A673 (cell line): ENCODE measurements at regions not wholly inside any gene's neighbourhood (a gene's known extent, or its start where the extent isn't known, plus 50 kb on each side); places are given as distances from the start of the nearest gene placed in this dataset.

Source experiments
- BruUV-seq: library from RNA; stranded (reverse); fragments of 400-500 nt; replicated peaks from 2 replicates; lab custom pipeline; 2021; lab: Mats Ljungman, UMichigan
- CTCF ChIA-PET: fragments of 300-600 bp; sonication (Branson Sonifier 250); formaldehyde crosslinking; loops from one replicate; lab custom pipeline; 2022; ENCODE audit warnings: antibody characterized with exemption; lab: Charles Lee
- POLR2A ChIA-PET: fragments of 300-600 bp; sonication (Branson Sonifier 250); formaldehyde crosslinking; loops from one replicate; lab custom pipeline; 2022; ENCODE audit warnings: antibody characterized with exemption; ENCODE audit not compliant: low non-redundant PET; lab: Charles Lee
- DNase-seq: peaks from one replicate; pipeline ENCODE4 v3.0.0-alpha.2; 2015; ENCODE audit warnings: low spot score
- H3K27ac ChIP-seq: fragments of 200-600 bp; sonication (generic); 2 replicates; pipeline ENCODE4 v1.5.1; 2016; ENCODE audit warnings: mixed run types, low read depth, mild to moderate bottlenecking, mixed read lengths, antibody characterized with exemption, low read length; ENCODE audit not compliant: poor library complexity, severe bottlenecking
- H3K27me3 ChIP-seq: fragments of 200-600 bp; sonication (generic); replicated peaks from 2 replicates; pipeline ENCODE4 v1.6.1; 2017; ENCODE audit warnings: mixed run types, low read depth, mild to moderate bottlenecking, mixed read lengths, antibody characterized with exemption, low read length; ENCODE audit not compliant: insufficient read depth, poor library complexity
- H3K36me3 ChIP-seq: fragments of 200-600 bp; sonication (generic); 2 replicates; pipeline ENCODE4 v1.6.1; 2016; ENCODE audit warnings: mixed run types, mild to moderate bottlenecking, mixed read lengths, antibody characterized with exemption, low read length; ENCODE audit not compliant: insufficient read depth, poor library complexity, severe bottlenecking
- H3K4me1 ChIP-seq: fragments of 200-600 bp; sonication (generic); 2 replicates; pipeline ENCODE4 v1.6.1; 2017; ENCODE audit warnings: mixed run types, mild to moderate bottlenecking, mixed read lengths, antibody characterized with exemption, low read length; ENCODE audit not compliant: insufficient read depth, poor library complexity, severe bottlenecking
- H3K4me3 ChIP-seq: fragments of 200-600 bp; sonication (generic); 2 replicates; pipeline ENCODE4 v1.5.1; 2016; ENCODE audit warnings: low read depth, mixed run types, mild to moderate bottlenecking, mixed read lengths, low read length; ENCODE audit not compliant: poor library complexity, severe bottlenecking
- H3K9me3 ChIP-seq: fragments of 200-600 bp; sonication (generic); 2 replicates; pipeline ENCODE4 v1.6.1; 2016; ENCODE audit warnings: mixed run types, low read depth, mild to moderate bottlenecking, mixed read lengths, antibody characterized with exemption, low read length; ENCODE audit not compliant: poor library complexity, severe bottlenecking
- CTCF ChIP-seq: fragments of 300-800, 200-600 bp; sonication (generic); conservative IDR thresholded peaks from 2 replicates; pipeline ENCODE4 v1.5.1; 2017; ENCODE audit warnings: low read depth, mild to moderate bottlenecking, antibody characterized with exemption, low read length, moderate library complexity, mixed read lengths
- EZH2 ChIP-seq: fragments of 200-600 bp; sonication (generic); IDR thresholded peaks from 2 replicates; pipeline ENCODE4 v1.6.1; 2017; ENCODE audit warnings: borderline replicate concordance, low read depth, mild to moderate bottlenecking, mixed read lengths, antibody characterized with exemption, low read length; ENCODE audit not compliant: poor library complexity, severe bottlenecking
- intact Hi-C: fragments of 100-400 bp; cut with micrococcal nuclease; formaldehyde crosslinking; loops from one replicate; pipeline ENCODE4 v1.10.0; 2022; ENCODE audit not compliant: unreplicated experiment

GRCh38 chr6:168883410-168884049 is 370.1 kb downstream of the THBS2 start:
- no peaks in the 10 kb centered on the region for H3K4me1 ChIP-seq
- no peaks in the 10 kb centered on the region for H3K36me3 ChIP-seq
- TF ChIP-seq EZH2 (no peak), CTCF (no peak)
- no peaks in the 10 kb centered on the region for H3K27me3 ChIP-seq
- H3K9me3 ChIP-seq, result no peaks in the 10 kb centered on the region
- intact Hi-C loops, result loop anchor here (1.0 to 10.0 kb wide), 3 partner anchors 513 to 969 kb away; no protein-coding TSS in a partner anchor
- H3K4me3 ChIP-seq, result no peak overlapping the region
- H3K27ac ChIP-seq, result no peak overlapping the region
- no peak for DNase-seq
- BruUV-seq, result no TSS peak
- ChIA-PET CTCF (no interaction called here), POLR2A (no interaction called here)

GRCh38 chr6:168880271-168880670 is 373.4 kb downstream of the THBS2 start:
- CTCF ChIA-PET, result no interaction called here

GRCh38 chr6:168877821-168878282 is 375.8 kb downstream of the THBS2 start:
- no peak overlapping the region for H3K27ac ChIP-seq
- CTCF ChIA-PET, result no interaction called here
- no peaks in the 10 kb centered on the region for H3K36me3 ChIP-seq
- H3K4me3 ChIP-seq, result no peak overlapping the region
- H3K27me3 ChIP-seq, result no peaks in the 10 kb centered on the region
- intact Hi-C loops, result no loop called here
- H3K4me1 ChIP-seq, result no peaks in the 10 kb centered on the region
- no peak for DNase-seq
- POLR2A ChIA-PET, result no interaction called here
- BruUV-seq, result no TSS peak
- no peak for TF ChIP-seq EZH2
- TF ChIP-seq CTCF, result no peak
- H3K9me3 ChIP-seq, result no peaks in the 10 kb centered on the region

More at GRCh38 chr6:168880271-168880670, 373.4 kb downstream of the THBS2 start:
- H3K4me3 ChIP-seq, result no peak overlapping the region
- TF ChIP-seq CTCF (no peak), EZH2 (no peak)
- H3K36me3 ChIP-seq, result no peaks in the 10 kb centered on the region
- POLR2A ChIA-PET, result interaction anchor here (0.6 kb wide), 1 partner anchor 842 kb away, joined by 5 read pairs; no protein-coding TSS in a partner anchor
- H3K27ac ChIP-seq, result no peak overlapping the region
- no TSS peak for BruUV-seq
- intact Hi-C loops, result loop anchor here (10.0 kb wide), 1 partner anchor 965 kb away; no protein-coding TSS in a partner anchor
- no peaks in the 10 kb centered on the region for H3K27me3 ChIP-seq
- no peak for DNase-seq
- no peaks in the 10 kb centered on the region for H3K4me1 ChIP-seq
- H3K9me3 ChIP-seq, result no peaks in the 10 kb centered on the region
